HG02885 (cell line): ENCODE measurements at regions not wholly inside any gene's neighbourhood (a gene's known extent, or its start where the extent isn't known, plus 50 kb on each side); places are given as distances from the start of the nearest gene placed in this dataset.

ENCODE experiments used
- ATAC-seq: cut with Tn5 transposase; IDR thresholded peaks from one replicate; pipeline ENCODE4 v1.9.1; 2021; ENCODE audit warnings: mild to moderate bottlenecking; ENCODE audit not compliant: unreplicated experiment, poor library complexity

GRCh38 chr17:77388384-77389306 lies 247.9 kb downstream of the SEC14L1 start:
- ATAC-seq, result no peak

DNA sequence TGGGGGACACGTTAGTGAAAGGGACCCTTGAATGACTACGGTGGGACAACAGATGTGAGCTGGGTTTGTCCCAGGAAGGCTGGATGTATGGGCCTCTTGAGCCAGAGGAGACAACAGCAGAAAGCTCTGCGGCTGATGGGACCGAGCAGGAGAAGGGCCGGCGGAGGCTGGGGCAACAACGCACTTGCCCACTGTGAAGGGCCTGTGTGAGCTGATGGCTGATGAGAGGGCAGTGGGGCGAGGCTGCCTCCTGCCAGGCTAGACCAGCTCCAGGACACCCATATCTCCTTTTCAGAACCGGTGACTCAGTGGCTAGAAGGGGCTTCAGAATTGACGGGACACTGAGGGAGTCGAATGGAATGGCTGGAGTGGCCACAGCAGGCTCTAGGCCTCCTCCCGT lies 250.1 kb downstream of the SEC14L1 start:
- no peak for ATAC-seq

GRCh38 chr17:77391668-77392375 lies 251.1 kb downstream of the SEC14L1 start:
- ATAC-seq, result no peak

- no peak for ATAC-seq
These were observed 251.9 kb downstream of the SEC14L1 start for GRCh38 chr17:77392376-77393273.

GRCh38 chr17:77393274-77393600 lies 252.5 kb downstream of the SEC14L1 start:
- ATAC-seq, result no peak

DNA sequence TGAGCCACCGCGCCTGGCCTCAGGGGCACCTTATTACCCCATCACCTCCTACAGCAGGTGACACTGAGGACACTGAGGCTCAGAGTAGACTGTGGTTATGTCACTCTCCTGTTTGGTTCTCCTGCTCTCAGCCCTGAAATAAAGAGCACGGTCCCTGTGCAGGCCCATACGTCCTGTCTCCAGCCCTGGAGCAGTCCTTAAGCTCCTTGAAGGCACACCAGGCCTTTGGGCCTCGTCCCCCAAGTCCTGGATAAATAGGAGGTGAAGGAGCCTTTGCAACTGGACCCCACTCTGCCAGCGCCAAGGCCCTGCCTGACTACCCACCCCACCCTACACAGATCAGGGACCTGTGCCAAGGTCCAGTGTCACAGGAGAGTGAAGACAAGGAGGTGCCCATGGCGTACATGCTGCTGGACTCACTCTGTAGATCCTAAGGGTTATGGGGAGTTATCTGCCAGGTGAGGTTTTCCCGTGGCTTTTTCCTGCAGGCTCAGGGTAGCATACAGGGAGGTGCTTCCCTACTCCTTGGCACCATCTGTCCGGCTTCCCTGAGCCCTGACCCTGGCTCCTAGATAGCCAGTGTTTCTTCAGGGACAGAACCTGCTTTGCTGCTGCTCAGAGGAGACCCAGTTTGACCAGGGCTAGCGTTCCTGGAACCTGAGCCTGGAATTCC lies 253.2 kb downstream of the SEC14L1 start:
- ATAC-seq, result no peak

DNA sequence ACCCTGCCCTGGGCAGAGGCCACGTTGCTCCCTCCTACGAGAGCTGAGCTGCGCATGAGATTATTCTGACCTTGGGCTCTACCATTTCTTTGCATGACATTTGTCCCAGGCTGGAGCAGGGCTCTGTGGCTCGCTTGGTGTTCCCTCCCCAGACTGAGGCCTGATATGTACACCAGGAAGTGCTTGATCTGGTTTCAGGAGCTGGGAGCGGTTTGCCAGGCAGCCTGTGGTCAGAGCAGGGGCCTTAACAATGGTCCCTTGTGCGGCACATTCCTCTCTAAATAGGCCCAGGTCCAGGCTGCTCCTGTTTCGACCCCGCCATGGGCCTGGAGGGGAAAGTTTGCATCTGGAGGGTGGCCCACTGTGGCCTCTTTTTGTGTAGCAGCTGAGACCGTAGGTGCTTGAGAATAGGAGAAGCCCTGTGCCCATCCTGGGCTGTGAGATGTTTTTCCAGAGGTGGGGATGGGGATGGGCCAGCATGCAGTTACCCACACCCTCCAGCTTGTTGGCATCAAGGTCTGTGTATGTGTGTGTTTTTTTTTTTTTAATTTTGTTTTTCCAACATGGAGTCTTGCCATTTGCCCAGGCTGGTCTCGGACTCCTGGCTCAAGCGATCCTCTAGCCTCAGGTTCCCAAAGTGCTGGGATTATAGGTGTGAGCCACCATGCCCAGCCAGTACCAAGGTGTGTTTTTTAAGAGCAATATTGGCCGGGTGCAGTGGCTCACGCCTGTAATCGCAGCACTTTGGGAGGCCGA lies 253.9 kb downstream of the SEC14L1 start:
- no peak for ATAC-seq

DNA sequence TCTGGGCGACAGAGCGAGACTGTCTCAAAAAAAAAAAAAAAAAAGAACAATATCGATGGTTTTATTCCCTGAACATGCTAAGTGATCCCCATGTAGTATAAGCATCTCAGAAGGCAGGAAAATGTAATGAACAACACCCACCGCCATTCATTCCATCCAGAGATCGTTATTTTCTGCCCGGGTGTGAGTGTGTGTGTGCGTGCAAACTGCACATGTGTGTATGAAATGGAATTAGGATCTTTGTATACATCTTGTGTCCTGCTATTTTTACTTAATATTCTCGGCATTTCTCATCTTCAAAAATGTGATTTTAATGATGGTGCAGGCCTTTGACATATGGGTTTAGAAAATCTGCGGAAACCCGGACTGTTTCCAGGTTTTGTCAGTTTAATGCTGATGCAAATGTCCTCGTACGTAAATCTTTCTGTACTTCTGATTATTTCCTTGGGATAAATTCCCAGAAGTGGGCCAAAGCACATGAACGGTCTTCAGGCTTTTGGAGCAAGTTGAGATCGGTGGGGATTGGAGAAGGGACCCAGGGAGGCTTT lies 254.8 kb downstream of the SEC14L1 start:
- no peak for ATAC-seq

- no peak for ATAC-seq
These were observed 255.8 kb downstream of the SEC14L1 start for GRCh38 chr17:77396610-77397009.

- no peak for ATAC-seq
These were observed 257.5 kb downstream of the SEC14L1 start for GRCh38 chr17:77398274-77398673.

GRCh38 chr17:77399319-77399957 lies 258.7 kb downstream of the SEC14L1 start:
- no peak for ATAC-seq

- no peak for ATAC-seq
These were observed 259.7 kb downstream of the SEC14L1 start for GRCh38 chr17:77400445-77400870.

DNA sequence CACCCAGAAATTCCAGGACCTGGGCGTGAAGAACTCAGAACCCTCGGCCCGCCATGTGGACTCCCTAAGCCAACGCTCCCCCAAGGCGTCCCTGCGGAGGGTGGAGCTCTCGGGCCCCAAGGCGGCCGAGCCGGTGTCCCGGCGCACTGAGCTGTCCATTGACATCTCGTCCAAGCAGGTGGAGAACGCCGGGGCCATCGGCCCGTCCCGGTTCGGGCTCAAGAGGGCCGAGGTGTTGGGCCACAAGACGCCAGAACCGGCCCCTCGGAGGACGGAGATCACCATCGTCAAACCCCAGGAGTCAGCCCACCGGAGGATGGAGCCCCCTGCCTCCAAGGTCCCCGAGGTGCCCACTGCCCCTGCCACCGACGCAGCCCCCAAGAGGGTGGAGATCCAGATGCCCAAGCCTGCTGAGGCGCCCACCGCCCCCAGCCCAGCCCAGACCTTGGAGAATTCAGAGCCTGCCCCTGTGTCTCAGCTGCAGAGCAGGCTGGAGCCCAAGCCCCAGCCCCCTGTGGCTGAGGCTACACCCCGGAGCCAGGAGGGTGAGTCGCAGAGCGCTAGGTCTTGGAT lies 261.5 kb downstream of the SEC14L1 start:
- ATAC-seq, result no peak

GRCh38 chr17:77403854-77404253 lies 263.1 kb downstream of the SEC14L1 start:
- ATAC-seq, result no peak

GRCh38 chr17:77404812-77405581 lies 264.2 kb downstream of the SEC14L1 start:
- ATAC-seq, result peak; percentile 63

GRCh38 chr17:77405867-77406732 lies 265.3 kb downstream of the SEC14L1 start:
- no peak for ATAC-seq
